GM23338 (cell line): ENCODE measurements at regions not wholly inside any gene's neighbourhood (a gene's known extent, or its start where the extent isn't known, plus 50 kb on each side); places are given as distances from the start of the nearest gene placed in this dataset.

Experiments
- ATAC-seq: fragments of 200-7000 bp; cut with Tn5 transposase; 3 replicates; pipeline ENCODE4 v1.9.1; 2020
- DNase-seq: peaks from one replicate; pipeline ENCODE4 v3.0.0-alpha.2; 2015; ENCODE audit warnings: low spot score
- H2AFZ ChIP-seq: fragments of 200-600 bp; sonication (generic); 2 replicates; pipeline ENCODE4 v1.8.0; 2016; ENCODE audit warnings: antibody characterized with exemption, mild to moderate bottlenecking, moderate library complexity
- H3F3A ChIP-seq: fragments of 200-600 bp; sonication (generic); replicated peaks from 2 replicates; pipeline ENCODE4 v1.8.0; 2017; ENCODE audit warnings: antibody characterized with exemption, mixed run types, low read depth
- H3K27ac ChIP-seq: fragments of 200-600 bp; sonication (generic); 2 replicates; pipeline ENCODE4 v1.6.1; 2016; ENCODE audit warnings: low read depth
- H3K27me3 ChIP-seq: fragments of 200-600 bp; sonication (generic); 2 replicates; pipeline ENCODE4 v1.8.0; 2016; ENCODE audit warnings: mild to moderate bottlenecking, mixed run types, moderate library complexity; ENCODE audit not compliant: insufficient read depth
- H3K36me3 ChIP-seq: fragments of 200-600 bp; sonication (generic); 2 replicates; pipeline ENCODE4 v1.8.0; 2016; ENCODE audit warnings: mild to moderate bottlenecking; ENCODE audit not compliant: insufficient read depth
- H3K4me1 ChIP-seq: fragments of 200-600 bp; sonication (generic); 2 replicates; pipeline ENCODE4 v1.8.0; 2016; ENCODE audit warnings: mild to moderate bottlenecking, moderate library complexity; ENCODE audit not compliant: insufficient read depth
- H3K4me2 ChIP-seq: fragments of 200-600 bp; sonication (generic); 2 replicates; pipeline ENCODE4 v1.7.1; 2017; ENCODE audit warnings: mixed run types
- H3K4me3 ChIP-seq: fragments of 200-600 bp; sonication (generic); 2 replicates; pipeline ENCODE4 v1.6.1; 2016; ENCODE audit warnings: mixed run types
- H3K79me2 ChIP-seq: fragments of 200-600 bp; sonication (generic); replicated peaks from 2 replicates; pipeline ENCODE4 v1.8.0; 2017; ENCODE audit warnings: mild to moderate bottlenecking; ENCODE audit not compliant: insufficient read depth
- H3K9me2 ChIP-seq: fragments of 200-600 bp; sonication (generic); 2 replicates; pipeline ENCODE4 v1.8.0; 2017; ENCODE audit not compliant: insufficient read depth
- H4K20me1 ChIP-seq: fragments of 200-600 bp; sonication (generic); replicated peaks from 2 replicates; pipeline ENCODE4 v1.8.0; 2017; ENCODE audit warnings: mild to moderate bottlenecking; ENCODE audit not compliant: insufficient read depth
- H3K27ac Mint-ChIP-seq: 2 replicates; pipeline ENCODE4 v1.8.0; 2020; ENCODE audit warnings: inconsistent platforms, mild to moderate bottlenecking, moderate library complexity, mixed read lengths
- H3K27me3 Mint-ChIP-seq: 3 replicates; pipeline ENCODE4 v1.8.0; 2022; ENCODE audit warnings: low read depth, mild to moderate bottlenecking, moderate library complexity, mixed read lengths, inconsistent platforms; ENCODE audit not compliant: insufficient read depth, poor library complexity
- H3K36me3 Mint-ChIP-seq: 3 replicates; pipeline ENCODE4 v1.8.0; 2021; ENCODE audit warnings: low read depth, mild to moderate bottlenecking, inconsistent platforms, moderate library complexity, mixed read lengths
- H3K4me1 Mint-ChIP-seq: 3 replicates; pipeline ENCODE4 v1.8.0; 2020; ENCODE audit warnings: mild to moderate bottlenecking, inconsistent platforms, mixed read lengths
- H3K4me3 Mint-ChIP-seq: 3 replicates; pipeline ENCODE4 v1.8.0; 2021; ENCODE audit warnings: moderate library complexity, mild to moderate bottlenecking, inconsistent platforms, mixed read lengths
- H3K9me3 Mint-ChIP-seq: 3 replicates; pipeline ENCODE4 v1.8.0; 2020; ENCODE audit warnings: moderate library complexity, mild to moderate bottlenecking, inconsistent platforms, mixed read lengths
- EZH2 ChIP-seq: fragments of 200-600 bp; sonication (generic); IDR thresholded peaks from one replicate; pipeline ENCODE4 v1.8.0; 2017; ENCODE audit warnings: antibody characterized with exemption, mild to moderate bottlenecking, low read depth; ENCODE audit not compliant: unreplicated experiment
- EZH2phosphoT487 ChIP-seq: fragments of 200-600 bp; sonication (generic); IDR thresholded peaks from one replicate; pipeline ENCODE4 v1.8.1; 2018; ENCODE audit warnings: antibody characterized with exemption; ENCODE audit not compliant: unreplicated experiment
- JUNB ChIP-seq: IDR thresholded peaks from one replicate; pipeline ENCODE4 v1.6.1; 2016; ENCODE audit warnings: antibody characterized with exemption; ENCODE audit not compliant: unreplicated experiment
- POLR2AphosphoS5 ChIP-seq: IDR thresholded peaks from 2 replicates; pipeline ENCODE4 v1.6.1; 2016; ENCODE audit warnings: antibody characterized with exemption, low read depth
- STAT1 ChIP-seq: IDR thresholded peaks from one replicate; pipeline ENCODE4 v1.6.1; 2016; ENCODE audit warnings: antibody characterized with exemption; ENCODE audit not compliant: unreplicated experiment
- ZNF331 ChIP-seq: fragments of 250-450 bp; sonication (Bioruptor Pico); IDR thresholded peaks from 2 replicates; pipeline ENCODE4 v1.5.0; 2020; ENCODE audit warnings: low read depth, mild to moderate bottlenecking, moderate library complexity
- TF ChIP-seq, protein P1 (sequence below): IDR thresholded peaks from 2 replicates; pipeline ENCODE4 v1.6.1; 2016; ENCODE audit warnings: antibody characterized with exemption
- TF ChIP-seq, protein P2 (sequence below): IDR thresholded peaks from one replicate; pipeline ENCODE4 v1.6.1; 2018; ENCODE audit warnings: antibody characterized with exemption; ENCODE audit not compliant: unreplicated experiment
- TF ChIP-seq, protein P3 (sequence below): fragments of 250-450 bp; sonication (Bioruptor Pico); IDR thresholded peaks from 2 replicates; pipeline ENCODE4 v1.5.0; 2020; ENCODE audit warnings: mild to moderate bottlenecking, moderate library complexity

DNA sequence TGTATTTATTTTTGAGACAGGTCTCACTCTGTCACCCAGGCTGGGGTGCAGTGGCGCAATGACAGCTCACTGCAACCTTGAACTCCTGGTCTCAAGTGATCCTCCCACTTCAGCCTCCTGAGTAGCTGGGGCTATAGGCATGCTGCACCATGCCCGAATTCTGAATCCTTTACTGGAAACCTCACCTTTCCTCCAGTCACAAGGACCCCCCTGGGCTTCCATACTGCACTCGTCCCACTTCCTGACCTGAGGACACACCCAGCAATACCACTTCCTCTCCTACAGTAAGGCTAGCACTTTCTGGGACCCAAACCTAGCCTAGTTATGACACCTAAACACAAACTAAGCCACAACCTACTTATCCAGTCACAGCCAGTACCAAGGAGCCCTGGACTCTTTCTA lies 68.2 kb downstream of the FAM217A start:
- Histone ChIP-seq H3K4me3 (no peak overlapping the region), H2AFZ (no peak overlapping the region), H3K4me2 (0 out of 2 replicates have a peak overlapping the region, but pooled peaks have one; percentile 22), H3K9me2 (no peaks in the 10 kb centered on the region), H3K27me3 (no peaks in the 10 kb centered on the region), H3K79me2 (peaks cover 98% of the 10 kb centered on the region), H4K20me1 (peaks cover 25% of the 10 kb centered on the region), H3K27ac (no peak overlapping the region), H3K4me1 (no peaks in the 10 kb centered on the region), H3F3A (no peaks in the 10 kb centered on the region), H3K36me3 (0 out of 2 replicates have a peak, but pooled peaks cover 3% of the 10 kb centered on the region)
- Mint-ChIP-seq H3K36me3 (peaks cover 24% of the 10 kb centered on the region), H3K4me1 (peaks cover 12% of the 10 kb centered on the region; the same call in 2 of the 3 replicates), H3K27me3 (peaks cover 3% of the 10 kb centered on the region), H3K9me3 (no peaks in the 10 kb centered on the region), H3K4me3 (no peak overlapping the region), H3K27ac (peak overlapping the region; percentile 63)
- TF ChIP-seq STAT1 (no peak), EZH2phosphoT487 (no peak), ZNF331 (CRISPR knock-in tag) (no peak), JUNB (no peak)
- TF ChIP-seq, protein P1, sequence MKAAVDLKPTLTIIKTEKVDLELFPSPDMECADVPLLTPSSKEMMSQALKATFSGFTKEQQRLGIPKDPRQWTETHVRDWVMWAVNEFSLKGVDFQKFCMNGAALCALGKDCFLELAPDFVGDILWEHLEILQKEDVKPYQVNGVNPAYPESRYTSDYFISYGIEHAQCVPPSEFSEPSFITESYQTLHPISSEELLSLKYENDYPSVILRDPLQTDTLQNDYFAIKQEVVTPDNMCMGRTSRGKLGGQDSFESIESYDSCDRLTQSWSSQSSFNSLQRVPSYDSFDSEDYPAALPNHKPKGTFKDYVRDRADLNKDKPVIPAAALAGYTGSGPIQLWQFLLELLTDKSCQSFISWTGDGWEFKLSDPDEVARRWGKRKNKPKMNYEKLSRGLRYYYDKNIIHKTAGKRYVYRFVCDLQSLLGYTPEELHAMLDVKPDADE, result no peak
- TF ChIP-seq, protein P2, sequence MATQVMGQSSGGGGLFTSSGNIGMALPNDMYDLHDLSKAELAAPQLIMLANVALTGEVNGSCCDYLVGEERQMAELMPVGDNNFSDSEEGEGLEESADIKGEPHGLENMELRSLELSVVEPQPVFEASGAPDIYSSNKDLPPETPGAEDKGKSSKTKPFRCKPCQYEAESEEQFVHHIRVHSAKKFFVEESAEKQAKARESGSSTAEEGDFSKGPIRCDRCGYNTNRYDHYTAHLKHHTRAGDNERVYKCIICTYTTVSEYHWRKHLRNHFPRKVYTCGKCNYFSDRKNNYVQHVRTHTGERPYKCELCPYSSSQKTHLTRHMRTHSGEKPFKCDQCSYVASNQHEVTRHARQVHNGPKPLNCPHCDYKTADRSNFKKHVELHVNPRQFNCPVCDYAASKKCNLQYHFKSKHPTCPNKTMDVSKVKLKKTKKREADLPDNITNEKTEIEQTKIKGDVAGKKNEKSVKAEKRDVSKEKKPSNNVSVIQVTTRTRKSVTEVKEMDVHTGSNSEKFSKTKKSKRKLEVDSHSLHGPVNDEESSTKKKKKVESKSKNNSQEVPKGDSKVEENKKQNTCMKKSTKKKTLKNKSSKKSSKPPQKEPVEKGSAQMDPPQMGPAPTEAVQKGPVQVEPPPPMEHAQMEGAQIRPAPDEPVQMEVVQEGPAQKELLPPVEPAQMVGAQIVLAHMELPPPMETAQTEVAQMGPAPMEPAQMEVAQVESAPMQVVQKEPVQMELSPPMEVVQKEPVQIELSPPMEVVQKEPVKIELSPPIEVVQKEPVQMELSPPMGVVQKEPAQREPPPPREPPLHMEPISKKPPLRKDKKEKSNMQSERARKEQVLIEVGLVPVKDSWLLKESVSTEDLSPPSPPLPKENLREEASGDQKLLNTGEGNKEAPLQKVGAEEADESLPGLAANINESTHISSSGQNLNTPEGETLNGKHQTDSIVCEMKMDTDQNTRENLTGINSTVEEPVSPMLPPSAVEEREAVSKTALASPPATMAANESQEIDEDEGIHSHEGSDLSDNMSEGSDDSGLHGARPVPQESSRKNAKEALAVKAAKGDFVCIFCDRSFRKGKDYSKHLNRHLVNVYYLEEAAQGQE, result no peak
- no peak for ATAC-seq
- no peak for DNase-seq

DNA sequence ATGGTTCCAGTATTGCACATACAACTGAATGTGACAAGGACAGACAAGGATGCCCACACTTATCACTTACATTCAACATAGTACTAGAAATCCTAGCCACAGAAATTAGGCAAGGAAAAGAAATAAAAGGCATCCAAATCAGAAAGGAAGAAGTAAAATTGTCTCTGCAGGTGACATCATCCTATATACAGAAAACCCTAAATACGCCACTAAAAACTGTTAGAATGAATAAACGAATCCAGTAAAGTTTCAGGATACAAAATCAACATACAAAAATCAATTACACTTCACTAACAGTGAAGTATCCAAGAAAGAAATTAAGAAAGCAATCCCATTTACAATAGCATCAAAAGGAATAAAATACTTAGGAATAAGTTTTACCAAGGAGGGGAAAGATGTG lies 66.1 kb downstream of the FAM217A start:
- ATAC-seq, result no peak

More for the DNA sequence above, 66.1 kb downstream of the FAM217A start:
- Histone ChIP-seq H3K36me3 (0 out of 2 replicates have a peak, but pooled peaks cover 3% of the 10 kb centered on the region), H3K4me2 (no peak overlapping the region), H4K20me1 (peaks cover 21% of the 10 kb centered on the region), H3K4me1 (0 out of 2 replicates have a peak, but pooled peaks cover 5% of the 10 kb centered on the region), H3K27ac (0 out of 2 replicates have a peak overlapping the region, but pooled peaks have one; percentile 18), H3K9me2 (no peaks in the 10 kb centered on the region), H3K4me3 (no peak overlapping the region), H2AFZ (no peak overlapping the region), H3K27me3 (no peaks in the 10 kb centered on the region), H3F3A (no peaks in the 10 kb centered on the region), H3K79me2 (peaks cover 99% of the 10 kb centered on the region)
- no peak for TF ChIP-seq ZNF331 (CRISPR knock-in tag)
- TF ChIP-seq POLR2AphosphoS5, result no peak
- TF ChIP-seq EZH2, result no peak
- TF ChIP-seq, protein P3, sequence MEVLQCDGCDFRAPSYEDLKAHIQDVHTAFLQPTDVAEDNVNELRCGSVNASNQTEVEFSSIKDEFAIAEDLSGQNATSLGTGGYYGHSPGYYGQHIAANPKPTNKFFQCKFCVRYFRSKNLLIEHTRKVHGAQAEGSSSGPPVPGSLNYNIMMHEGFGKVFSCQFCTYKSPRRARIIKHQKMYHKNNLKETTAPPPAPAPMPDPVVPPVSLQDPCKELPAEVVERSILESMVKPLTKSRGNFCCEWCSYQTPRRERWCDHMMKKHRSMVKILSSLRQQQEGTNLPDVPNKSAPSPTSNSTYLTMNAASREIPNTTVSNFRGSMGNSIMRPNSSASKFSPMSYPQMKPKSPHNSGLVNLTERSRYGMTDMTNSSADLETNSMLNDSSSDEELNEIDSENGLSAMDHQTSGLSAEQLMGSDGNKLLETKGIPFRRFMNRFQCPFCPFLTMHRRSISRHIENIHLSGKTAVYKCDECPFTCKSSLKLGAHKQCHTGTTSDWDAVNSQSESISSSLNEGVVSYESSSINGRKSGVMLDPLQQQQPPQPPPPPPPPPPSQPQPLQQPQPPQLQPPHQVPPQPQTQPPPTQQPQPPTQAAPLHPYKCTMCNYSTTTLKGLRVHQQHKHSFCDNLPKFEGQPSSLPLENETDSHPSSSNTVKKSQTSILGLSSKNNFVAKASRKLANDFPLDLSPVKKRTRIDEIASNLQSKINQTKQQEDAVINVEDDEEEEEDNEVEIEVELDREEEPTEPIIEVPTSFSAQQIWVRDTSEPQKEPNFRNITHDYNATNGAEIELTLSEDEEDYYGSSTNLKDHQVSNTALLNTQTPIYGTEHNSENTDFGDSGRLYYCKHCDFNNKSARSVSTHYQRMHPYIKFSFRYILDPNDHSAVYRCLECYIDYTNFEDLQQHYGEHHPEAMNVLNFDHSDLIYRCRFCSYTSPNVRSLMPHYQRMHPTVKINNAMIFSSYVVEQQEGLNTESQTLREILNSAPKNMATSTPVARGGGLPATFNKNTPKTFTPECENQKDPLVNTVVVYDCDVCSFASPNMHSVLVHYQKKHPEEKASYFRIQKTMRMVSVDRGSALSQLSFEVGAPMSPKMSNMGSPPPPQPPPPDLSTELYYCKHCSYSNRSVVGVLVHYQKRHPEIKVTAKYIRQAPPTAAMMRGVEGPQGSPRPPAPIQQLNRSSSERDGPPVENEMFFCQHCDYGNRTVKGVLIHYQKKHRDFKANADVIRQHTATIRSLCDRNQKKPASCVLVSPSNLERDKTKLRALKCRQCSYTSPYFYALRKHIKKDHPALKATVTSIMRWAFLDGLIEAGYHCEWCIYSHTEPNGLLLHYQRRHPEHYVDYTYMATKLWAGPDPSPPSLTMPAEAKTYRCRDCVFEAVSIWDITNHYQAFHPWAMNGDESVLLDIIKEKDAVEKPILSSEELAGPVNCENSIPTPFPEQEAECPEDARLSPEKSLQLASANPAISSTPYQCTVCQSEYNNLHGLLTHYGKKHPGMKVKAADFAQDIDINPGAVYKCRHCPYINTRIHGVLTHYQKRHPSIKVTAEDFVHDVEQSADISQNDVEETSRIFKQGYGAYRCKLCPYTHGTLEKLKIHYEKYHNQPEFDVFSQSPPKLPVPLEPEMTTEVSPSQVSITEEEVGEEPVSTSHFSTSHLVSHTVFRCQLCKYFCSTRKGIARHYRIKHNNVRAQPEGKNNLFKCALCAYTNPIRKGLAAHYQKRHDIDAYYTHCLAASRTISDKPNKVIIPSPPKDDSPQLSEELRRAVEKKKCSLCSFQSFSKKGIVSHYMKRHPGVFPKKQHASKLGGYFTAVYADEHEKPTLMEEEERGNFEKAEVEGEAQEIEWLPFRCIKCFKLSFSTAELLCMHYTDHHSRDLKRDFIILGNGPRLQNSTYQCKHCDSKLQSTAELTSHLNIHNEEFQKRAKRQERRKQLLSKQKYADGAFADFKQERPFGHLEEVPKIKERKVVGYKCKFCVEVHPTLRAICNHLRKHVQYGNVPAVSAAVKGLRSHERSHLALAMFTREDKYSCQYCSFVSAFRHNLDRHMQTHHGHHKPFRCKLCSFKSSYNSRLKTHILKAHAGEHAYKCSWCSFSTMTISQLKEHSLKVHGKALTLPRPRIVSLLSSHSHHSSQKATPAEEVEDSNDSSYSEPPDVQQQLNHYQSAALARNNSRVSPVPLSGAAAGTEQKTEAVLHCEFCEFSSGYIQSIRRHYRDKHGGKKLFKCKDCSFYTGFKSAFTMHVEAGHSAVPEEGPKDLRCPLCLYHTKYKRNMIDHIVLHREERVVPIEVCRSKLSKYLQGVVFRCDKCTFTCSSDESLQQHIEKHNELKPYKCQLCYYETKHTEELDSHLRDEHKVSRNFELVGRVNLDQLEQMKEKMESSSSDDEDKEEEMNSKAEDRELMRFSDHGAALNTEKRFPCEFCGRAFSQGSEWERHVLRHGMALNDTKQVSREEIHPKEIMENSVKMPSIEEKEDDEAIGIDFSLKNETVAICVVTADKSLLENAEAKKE, result no peak
- Mint-ChIP-seq H3K27ac (no peak overlapping the region), H3K4me3 (no peak overlapping the region), H3K9me3 (no peaks in the 10 kb centered on the region), H3K36me3 (peaks cover 24% of the 10 kb centered on the region), H3K27me3 (peaks cover 4% of the 10 kb centered on the region), H3K4me1 (peaks cover 19% of the 10 kb centered on the region; the same call in 2 of the 3 replicates)
- no peak for DNase-seq
